ENCODE measurements at regions not wholly inside any gene's neighbourhood (a gene's known extent, or its start where the extent isn't known, plus 50 kb on each side); places are given as distances from the start of the nearest gene placed in this dataset.

GRCh38 chr11:57913715-57914704 is 109.7 kb upstream of the OR9Q1 start:
- H3K4me3 ChIP-seq = no peak overlapping the region
- no peak overlapping the region for H3K4me2 ChIP-seq
- no peak for TF ChIP-seq Cebpa-rat (IDR thresholded peaks at IDR 0.05)
- H3K27ac ChIP-seq = no peak overlapping the region
- no peaks in the 10 kb centered on the region for H3K9me3 ChIP-seq
- no peak overlapping the region for H3K9ac ChIP-seq
- H3K4me1 ChIP-seq = no peaks in the 10 kb centered on the region
- H4K20me1 ChIP-seq = no peaks in the 10 kb centered on the region
- no peaks in the 10 kb centered on the region for H3K36me3 ChIP-seq
- H3K27me3 ChIP-seq = no peaks in the 10 kb centered on the region

GRCh38 chr11:57917632-57918031 is 106.0 kb upstream of the OR9Q1 start:
- no peak overlapping the region for H3K4me2 ChIP-seq
- H3K9me3 ChIP-seq = no peaks in the 10 kb centered on the region
- no peak overlapping the region for H3K4me3 ChIP-seq
- H3K27me3 ChIP-seq = no peaks in the 10 kb centered on the region
- no peaks in the 10 kb centered on the region for H4K20me1 ChIP-seq
- no peak overlapping the region for H3K9ac ChIP-seq
- H3K36me3 ChIP-seq = no peaks in the 10 kb centered on the region
- H3K4me1 ChIP-seq = no peaks in the 10 kb centered on the region
- no peak for TF ChIP-seq Cebpa-rat (IDR thresholded peaks at IDR 0.05)
- H3K27ac ChIP-seq = no peak overlapping the region

GRCh38 chr11:57920971-57921370 is 102.7 kb upstream of the OR9Q1 start:
- Histone ChIP-seq H3K4me3 (no peak overlapping the region), H3K4me2 (no peak overlapping the region), H3K27me3 (no peaks in the 10 kb centered on the region), H3K9ac (no peak overlapping the region), H3K4me1 (no peaks in the 10 kb centered on the region), H3K36me3 (no peaks in the 10 kb centered on the region), H3K27ac (no peak overlapping the region), H4K20me1 (no peaks in the 10 kb centered on the region), H3K9me3 (no peaks in the 10 kb centered on the region)
- TF ChIP-seq Cebpa-rat (IDR thresholded peaks at IDR 0.05) = no peak

- H3K9me3 ChIP-seq = no peaks in the 10 kb centered on the region
- no peak for TF ChIP-seq Cebpa-rat (IDR thresholded peaks at IDR 0.05)
- H3K9ac ChIP-seq = no peak overlapping the region
- H4K20me1 ChIP-seq = no peaks in the 10 kb centered on the region
- H3K4me2 ChIP-seq = no peak overlapping the region
- H3K4me1 ChIP-seq = no peaks in the 10 kb centered on the region
- no peaks in the 10 kb centered on the region for H3K36me3 ChIP-seq
- H3K4me3 ChIP-seq = no peak overlapping the region
- H3K27me3 ChIP-seq = no peaks in the 10 kb centered on the region
- H3K27ac ChIP-seq = no peak overlapping the region
Measured at GRCh38 chr11:57932105-57932504, 91.6 kb upstream of the OR9Q1 start.

- H3K4me3 ChIP-seq = no peak overlapping the region
- H3K27me3 ChIP-seq = no peaks in the 10 kb centered on the region
- no peak for TF ChIP-seq Cebpa-rat (IDR thresholded peaks at IDR 0.05)
- no peak overlapping the region for H3K9ac ChIP-seq
- no peak overlapping the region for H3K27ac ChIP-seq
- H3K9me3 ChIP-seq = no peaks in the 10 kb centered on the region
- no peaks in the 10 kb centered on the region for H3K4me1 ChIP-seq
- no peaks in the 10 kb centered on the region for H4K20me1 ChIP-seq
- no peak overlapping the region for H3K4me2 ChIP-seq
- no peaks in the 10 kb centered on the region for H3K36me3 ChIP-seq
Measured at GRCh38 chr11:57935402-57936049, 88.2 kb upstream of the OR9Q1 start.

GRCh38 chr11:57936050-57936418 is 87.6 kb upstream of the OR9Q1 start:
- Histone ChIP-seq H3K27me3 (no peaks in the 10 kb centered on the region), H3K9me3 (no peaks in the 10 kb centered on the region), H3K4me3 (no peak overlapping the region), H3K27ac (no peak overlapping the region), H4K20me1 (no peaks in the 10 kb centered on the region), H3K9ac (no peak overlapping the region), H3K4me1 (no peaks in the 10 kb centered on the region), H3K4me2 (no peak overlapping the region), H3K36me3 (no peaks in the 10 kb centered on the region)
- no peak for TF ChIP-seq Cebpa-rat (IDR thresholded peaks at IDR 0.05)

GRCh38 chr11:57937431-57937830 is 86.2 kb upstream of the OR9Q1 start:
- no peak for TF ChIP-seq Cebpa-rat (IDR thresholded peaks at IDR 0.05)
- H3K36me3 ChIP-seq = no peaks in the 10 kb centered on the region

GRCh38 chr11:57938351-57938750 is 85.3 kb upstream of the OR9Q1 start:
- TF ChIP-seq Cebpa-rat (IDR thresholded peaks at IDR 0.05) = no peak
- no peaks in the 10 kb centered on the region for H3K4me1 ChIP-seq
- no peak overlapping the region for H3K9ac ChIP-seq
- no peaks in the 10 kb centered on the region for H3K9me3 ChIP-seq
- no peaks in the 10 kb centered on the region for H3K27me3 ChIP-seq
- H3K4me2 ChIP-seq = no peak overlapping the region
- no peaks in the 10 kb centered on the region for H4K20me1 ChIP-seq
- H3K4me3 ChIP-seq = no peak overlapping the region
- H3K36me3 ChIP-seq = no peaks in the 10 kb centered on the region
- no peak overlapping the region for H3K27ac ChIP-seq

More at GRCh38 chr11:57937431-57937830, 86.2 kb upstream of the OR9Q1 start:
- H4K20me1 ChIP-seq = no peaks in the 10 kb centered on the region
- H3K9ac ChIP-seq = no peak overlapping the region
- H3K4me1 ChIP-seq = no peaks in the 10 kb centered on the region
- H3K9me3 ChIP-seq = no peaks in the 10 kb centered on the region
- H3K27me3 ChIP-seq = no peaks in the 10 kb centered on the region
- H3K4me3 ChIP-seq = no peak overlapping the region
- no peak overlapping the region for H3K4me2 ChIP-seq
- H3K27ac ChIP-seq = no peak overlapping the region

- Histone ChIP-seq H3K9ac (no peak overlapping the region), H4K20me1 (no peaks in the 10 kb centered on the region), H3K27me3 (no peaks in the 10 kb centered on the region), H3K4me3 (no peak overlapping the region), H3K4me1 (no peaks in the 10 kb centered on the region), H3K4me2 (no peak overlapping the region), H3K9me3 (0 out of 2 replicates have a peak, but pooled peaks cover 9% of the 10 kb centered on the region), H3K36me3 (no peaks in the 10 kb centered on the region), H3K27ac (no peak overlapping the region)
- no peak for TF ChIP-seq Cebpa-rat (IDR thresholded peaks at IDR 0.05)
Measured at GRCh38 chr11:57940044-57940756, 83.5 kb upstream of the OR9Q1 start.
